ENCODE measurements at regions not wholly inside any gene's neighbourhood (a gene's known extent, or its start where the extent isn't known, plus 50 kb on each side); places are given as distances from the start of the nearest gene placed in this dataset.
"Not testable (repeated sequence)": the region's sequence is repeated elsewhere in the genome, so short reads cannot be mapped to it uniquely, and the experiment has no call there.

GRCh38 chr4:75327804-75328512 is 186.2 kb downstream of the RCHY1 start:
- no peaks in the 10 kb centered on the region for H3F3A ChIP-seq (ENCODE audit: insufficient read depth, low read length)
- H4K20me1 ChIP-seq (ENCODE audit: insufficient read depth, low read length): no peaks in the 10 kb centered on the region
- H2AFZ ChIP-seq (ENCODE audit: low read length): no peak overlapping the region
- H3K4me3 ChIP-seq (ENCODE audit: low read depth, low read length, poor library complexity, severe bottlenecking): no peak overlapping the region
- no peaks in the 10 kb centered on the region for H3K27me3 ChIP-seq (ENCODE audit: insufficient read depth, low read length)
- TF ChIP-seq, protein P1, sequence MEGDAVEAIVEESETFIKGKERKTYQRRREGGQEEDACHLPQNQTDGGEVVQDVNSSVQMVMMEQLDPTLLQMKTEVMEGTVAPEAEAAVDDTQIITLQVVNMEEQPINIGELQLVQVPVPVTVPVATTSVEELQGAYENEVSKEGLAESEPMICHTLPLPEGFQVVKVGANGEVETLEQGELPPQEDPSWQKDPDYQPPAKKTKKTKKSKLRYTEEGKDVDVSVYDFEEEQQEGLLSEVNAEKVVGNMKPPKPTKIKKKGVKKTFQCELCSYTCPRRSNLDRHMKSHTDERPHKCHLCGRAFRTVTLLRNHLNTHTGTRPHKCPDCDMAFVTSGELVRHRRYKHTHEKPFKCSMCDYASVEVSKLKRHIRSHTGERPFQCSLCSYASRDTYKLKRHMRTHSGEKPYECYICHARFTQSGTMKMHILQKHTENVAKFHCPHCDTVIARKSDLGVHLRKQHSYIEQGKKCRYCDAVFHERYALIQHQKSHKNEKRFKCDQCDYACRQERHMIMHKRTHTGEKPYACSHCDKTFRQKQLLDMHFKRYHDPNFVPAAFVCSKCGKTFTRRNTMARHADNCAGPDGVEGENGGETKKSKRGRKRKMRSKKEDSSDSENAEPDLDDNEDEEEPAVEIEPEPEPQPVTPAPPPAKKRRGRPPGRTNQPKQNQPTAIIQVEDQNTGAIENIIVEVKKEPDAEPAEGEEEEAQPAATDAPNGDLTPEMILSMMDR (IDR thresholded peaks at IDR 0.05; ENCODE audit: low read length): no peak
- no peak for TF ChIP-seq EZH2 (IDR thresholded peaks at IDR 0.05; ENCODE audit: borderline replicate concordance, low read length)
- no peaks in the 10 kb centered on the region for H3K9me2 ChIP-seq (ENCODE audit: low read depth, low read length)
- H3K27ac ChIP-seq (ENCODE audit: low read depth, low read length, poor library complexity, severe bottlenecking): no peak overlapping the region
- no peaks in the 10 kb centered on the region for H3K4me1 ChIP-seq (ENCODE audit: insufficient read depth, low read length, severe bottlenecking)
- no peaks in the 10 kb centered on the region for H3K9me3 ChIP-seq (ENCODE audit: low read length)
- no peak overlapping the region for H3K4me2 ChIP-seq (ENCODE audit: low read length)
- H3K36me3 ChIP-seq (ENCODE audit: insufficient read depth, low read length): no peaks in the 10 kb centered on the region
- H3K9ac ChIP-seq (ENCODE audit: low read length): no peak overlapping the region
- H3K79me2 ChIP-seq (ENCODE audit: insufficient read depth, low read length): no peaks in the 10 kb centered on the region

DNA sequence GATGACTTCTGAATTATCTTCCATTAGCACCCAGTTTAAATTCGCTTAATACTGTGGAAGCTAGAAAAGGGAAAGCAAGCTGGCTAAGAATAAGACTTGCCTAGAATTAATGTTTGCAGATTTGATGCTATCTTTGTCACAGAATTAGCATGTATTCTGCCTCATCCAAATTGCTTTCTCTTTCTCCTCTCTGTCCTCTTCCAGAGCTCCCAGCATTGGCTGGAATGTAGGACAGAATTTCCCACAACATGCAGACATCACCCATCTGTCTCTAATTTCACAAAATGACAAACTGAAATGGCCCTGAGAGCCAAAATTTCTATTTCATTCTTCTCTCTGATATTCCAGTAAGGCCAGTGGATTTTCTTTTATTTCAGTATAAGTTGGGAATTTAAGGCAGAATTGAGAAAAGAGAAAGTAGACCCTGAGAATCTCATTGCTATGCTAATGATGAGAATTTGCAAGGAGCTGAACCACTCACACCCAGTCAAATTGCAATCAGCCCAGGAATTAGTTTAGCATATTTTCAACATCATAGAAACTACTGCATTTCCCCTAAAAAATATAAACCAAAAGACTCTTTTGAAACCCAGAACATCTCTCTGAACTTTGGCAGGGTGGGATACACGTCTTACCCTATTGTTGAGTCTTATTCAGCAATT is 188.8 kb downstream of the RCHY1 start:
- H3F3A ChIP-seq (ENCODE audit: insufficient read depth, low read length): no peaks in the 10 kb centered on the region
- no peaks in the 10 kb centered on the region for H3K27me3 ChIP-seq (ENCODE audit: insufficient read depth, low read length)
- H2AFZ ChIP-seq (ENCODE audit: low read length): no peak overlapping the region
- no peak for TF ChIP-seq EZH2 (IDR thresholded peaks at IDR 0.05; ENCODE audit: borderline replicate concordance, low read length)
- TF ChIP-seq, protein P1 (IDR thresholded peaks at IDR 0.05; ENCODE audit: low read length): no peak
- H3K36me3 ChIP-seq (ENCODE audit: insufficient read depth, low read length): no peaks in the 10 kb centered on the region
- no peaks in the 10 kb centered on the region for H3K9me2 ChIP-seq (ENCODE audit: low read depth, low read length)
- H4K20me1 ChIP-seq (ENCODE audit: insufficient read depth, low read length): no peaks in the 10 kb centered on the region
- no peaks in the 10 kb centered on the region for H3K9me3 ChIP-seq (ENCODE audit: low read length)
- H3K4me1 ChIP-seq (ENCODE audit: insufficient read depth, low read length, severe bottlenecking): no peaks in the 10 kb centered on the region
- H3K27ac ChIP-seq (ENCODE audit: low read depth, low read length, poor library complexity, severe bottlenecking): no peak overlapping the region
- H3K4me2 ChIP-seq (ENCODE audit: low read length): no peak overlapping the region
- H3K4me3 ChIP-seq (ENCODE audit: low read depth, low read length, poor library complexity, severe bottlenecking): no peak overlapping the region
- no peaks in the 10 kb centered on the region for H3K79me2 ChIP-seq (ENCODE audit: insufficient read depth, low read length)
- H3K9ac ChIP-seq (ENCODE audit: low read length): no peak overlapping the region

- H3K27me3 ChIP-seq (ENCODE audit: insufficient read depth, low read length): no peaks in the 10 kb centered on the region
- no peaks in the 10 kb centered on the region for H4K20me1 ChIP-seq (ENCODE audit: insufficient read depth, low read length)
- no peaks in the 10 kb centered on the region for H3K9me3 ChIP-seq (ENCODE audit: low read length)
- TF ChIP-seq, protein P1 (IDR thresholded peaks at IDR 0.05; ENCODE audit: low read length): no peak
- no peak for TF ChIP-seq EZH2 (IDR thresholded peaks at IDR 0.05; ENCODE audit: borderline replicate concordance, low read length)
- H3K4me2 ChIP-seq (ENCODE audit: low read length): no peak overlapping the region
- no peaks in the 10 kb centered on the region for H3K9me2 ChIP-seq (ENCODE audit: low read depth, low read length)
- no peak overlapping the region for H2AFZ ChIP-seq (ENCODE audit: low read length)
- H3K27ac ChIP-seq (ENCODE audit: low read depth, low read length, poor library complexity, severe bottlenecking): no peak overlapping the region
- no peak overlapping the region for H3K4me3 ChIP-seq (ENCODE audit: low read depth, low read length, poor library complexity, severe bottlenecking)
- H3K4me1 ChIP-seq (ENCODE audit: insufficient read depth, low read length, severe bottlenecking): no peaks in the 10 kb centered on the region
- no peak overlapping the region for H3K9ac ChIP-seq (ENCODE audit: low read length)
- no peaks in the 10 kb centered on the region for H3K79me2 ChIP-seq (ENCODE audit: insufficient read depth, low read length)
- no peaks in the 10 kb centered on the region for H3F3A ChIP-seq (ENCODE audit: insufficient read depth, low read length)
- no peaks in the 10 kb centered on the region for H3K36me3 ChIP-seq (ENCODE audit: insufficient read depth, low read length)
Observed at GRCh38 chr4:75321484-75321883, 192.7 kb downstream of the RCHY1 start.

DNA sequence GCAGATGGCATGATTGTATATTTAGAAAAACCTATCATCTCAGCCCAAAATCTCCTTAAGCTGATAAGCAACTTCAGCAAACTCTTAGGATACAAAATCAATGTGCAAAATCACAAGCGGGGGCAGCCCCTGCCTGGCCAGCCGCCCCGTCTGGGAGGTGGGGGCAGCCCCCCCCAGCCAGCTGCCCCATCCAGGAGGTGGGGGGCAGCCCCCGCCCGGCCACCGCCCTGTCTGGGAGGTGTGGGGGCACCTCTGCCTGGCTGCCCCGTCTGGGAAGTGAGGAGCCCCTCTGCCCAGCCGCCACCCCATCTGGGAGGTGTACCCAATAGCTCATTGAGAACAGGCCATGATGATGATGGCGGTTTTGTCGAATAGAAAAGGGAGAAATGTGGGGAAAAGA is 196.6 kb downstream of the RCHY1 start:
- not testable (repeated sequence) for H3K4me3 ChIP-seq (ENCODE audit: low read depth, low read length, poor library complexity, severe bottlenecking); H2AFZ ChIP-seq (ENCODE audit: low read length); H3K27ac ChIP-seq (ENCODE audit: low read depth, low read length, poor library complexity, severe bottlenecking); H3K9me2 ChIP-seq (ENCODE audit: low read depth, low read length); H3K4me1 ChIP-seq (ENCODE audit: insufficient read depth, low read length, severe bottlenecking); H3F3A ChIP-seq (ENCODE audit: insufficient read depth, low read length); H3K9me3 ChIP-seq (ENCODE audit: low read length); H3K36me3 ChIP-seq (ENCODE audit: insufficient read depth, low read length); H3K27me3 ChIP-seq (ENCODE audit: insufficient read depth, low read length); H4K20me1 ChIP-seq (ENCODE audit: insufficient read depth, low read length); H3K4me2 ChIP-seq (ENCODE audit: low read length); H3K79me2 ChIP-seq (ENCODE audit: insufficient read depth, low read length); H3K9ac ChIP-seq (ENCODE audit: low read length)
